ENCODE measurements at regions not wholly inside any gene's neighbourhood (a gene's known extent, or its start where the extent isn't known, plus 50 kb on each side); places are given as distances from the start of the nearest gene placed in this dataset.

DNA sequence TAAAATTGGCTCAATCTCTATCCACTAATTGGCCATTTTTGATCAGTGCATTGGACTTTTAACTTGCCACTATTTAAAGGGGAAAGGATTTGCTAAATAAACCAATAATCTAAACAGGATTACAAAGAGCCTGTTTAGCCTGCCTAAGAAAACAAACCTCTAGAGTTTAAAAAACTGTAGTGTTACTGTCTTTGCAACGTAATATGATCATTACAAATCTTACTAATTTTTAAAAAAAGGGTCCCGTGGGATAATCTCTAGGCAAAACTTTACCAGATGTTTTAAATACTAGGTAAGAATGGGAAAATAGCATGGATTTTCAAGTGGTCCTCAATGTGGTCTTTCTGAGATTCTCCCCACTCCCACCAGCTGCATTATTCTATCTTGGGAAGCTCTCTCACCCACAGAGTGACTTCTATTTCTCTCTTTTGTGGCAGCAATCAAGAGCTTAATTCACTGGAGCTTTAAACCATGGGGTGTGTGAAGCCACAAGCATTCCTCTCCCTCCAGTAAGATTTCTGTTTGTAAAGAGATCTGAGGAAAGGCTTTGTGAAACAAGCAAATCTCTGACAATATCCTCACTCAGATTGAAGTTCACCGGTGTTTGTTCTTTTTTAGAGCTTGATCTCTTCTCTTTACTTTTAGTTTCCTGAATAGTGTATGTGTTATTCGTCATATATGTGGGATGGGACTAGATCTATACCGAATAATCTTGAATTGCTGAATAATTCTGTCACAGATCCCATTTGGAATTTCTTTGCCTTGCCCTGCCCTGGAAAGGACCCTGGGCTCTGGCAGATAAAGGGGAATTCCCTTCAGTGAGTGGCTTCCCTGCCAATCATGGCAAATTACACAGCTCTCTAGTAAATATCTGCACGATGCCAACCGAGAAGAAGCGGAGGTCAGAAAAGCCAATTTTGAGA lies 132.2 kb downstream of the TLR5 start:
- Histone ChIP-seq H3K4me3 (replicated peaks in 1 of 3) (no peak overlapping the region), H3K9me3 (no peaks in the 10 kb centered on the region), H3K27ac (peak overlapping the region; percentile 3 to 30 (median 10)), H3K4me1 (peaks cover 15 to 49% of the 10 kb centered on the region in 2 donors), H3K36me3 (no peaks in the 10 kb centered on the region), H3K27me3 (no peaks in the 10 kb centered on the region)
- no peak for TF ChIP-seq CTCF (IDR thresholded peaks at IDR 0.05)
- TF ChIP-seq POLR2A (IDR thresholded peaks at IDR 0.05): no peak
- intact Hi-C loops (cut with DNase I): no loop called here
- DNase-seq: no peak
- 34 to 41% methylated on average over 8 of the region's 8 CpGs for WGBS, 2 donors

DNA sequence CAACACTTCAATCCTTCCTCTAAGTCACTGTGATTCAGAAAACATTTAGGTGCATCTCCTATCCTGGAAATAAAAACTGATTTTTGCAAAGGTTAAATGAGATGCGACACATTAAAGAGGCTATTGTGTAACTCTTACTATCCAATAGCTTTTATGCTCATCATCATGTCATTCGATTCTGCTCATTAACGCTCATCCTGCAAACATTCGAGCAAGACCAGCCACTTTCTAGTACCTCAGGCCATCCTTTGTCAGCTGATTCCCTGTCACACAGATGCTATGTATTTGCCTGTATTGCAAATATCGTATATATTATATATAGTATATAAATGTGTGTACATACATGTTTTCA lies 131.6 kb downstream of the TLR5 start:
- Histone ChIP-seq H3K9me3 (no peaks in the 10 kb centered on the region), H3K4me3 (replicated peaks in 1 of 3) (no peak overlapping the region), H3K36me3 (no peaks in the 10 kb centered on the region), H3K27ac (peak overlapping the region in 2 of 3 donors; percentile 3 to 30), H3K4me1 (peaks cover 15 to 49% of the 10 kb centered on the region in 2 donors), H3K27me3 (no peaks in the 10 kb centered on the region)
- TF ChIP-seq POLR2A (IDR thresholded peaks at IDR 0.05): no peak
- no peak for TF ChIP-seq CTCF (IDR thresholded peaks at IDR 0.05)
- no peak for DNase-seq
- intact Hi-C loops (cut with DNase I): no loop called here
- 81 to 87% methylated on average over 5 of the region's 5 CpGs for WGBS, 2 donors

GRCh38 chr1:223012176-223012788 lies 130.8 kb downstream of the TLR5 start:
- Histone ChIP-seq H3K36me3 (no peaks in the 10 kb centered on the region), H3K27ac (no peak overlapping the region), H3K4me1 (peaks cover 15 to 42% of the 10 kb centered on the region in 2 donors), H3K27me3 (no peaks in the 10 kb centered on the region), H3K9me3 (no peaks in the 10 kb centered on the region), H3K4me3 (replicated peaks in 1 of 3) (no peak overlapping the region)
- TF ChIP-seq POLR2A (IDR thresholded peaks at IDR 0.05) (no peak), CTCF (IDR thresholded peaks at IDR 0.05) (no peak)
- intact Hi-C loops (cut with DNase I): no loop called here
- WGBS, 2 donors: 93 to 94% methylated on average over 6 of the region's 6 CpGs
- no peak for DNase-seq

DNA sequence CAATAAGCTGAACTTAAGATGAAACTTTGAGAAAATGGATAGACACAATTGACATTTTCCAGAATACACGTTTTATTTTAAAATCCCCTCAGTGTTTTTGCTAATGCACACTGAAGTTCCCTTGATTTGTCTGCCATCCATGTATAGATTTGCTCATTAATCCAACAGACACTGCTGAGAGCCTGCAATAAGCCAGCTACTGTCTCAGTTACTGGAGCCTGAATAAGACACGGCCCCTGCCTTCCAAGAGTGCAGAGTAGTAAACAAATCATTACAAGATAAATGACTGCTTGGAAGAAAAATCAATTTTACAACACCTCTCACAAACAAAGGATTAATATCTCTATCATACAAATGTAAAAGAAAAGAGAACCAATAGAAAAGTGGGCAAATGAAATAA lies 130.1 kb downstream of the TLR5 start:
- WGBS, 2 donors: 71 to 80% methylated on average over 2 of the region's 2 CpGs
- no peak for DNase-seq
- H3K4me1 ChIP-seq: peaks cover 10 to 37% of the 10 kb centered on the region in 2 donors
- no peaks in the 10 kb centered on the region for H3K36me3 ChIP-seq
- H3K4me3 ChIP-seq (replicated peaks in 1 of 3): no peak overlapping the region
- intact Hi-C loops (cut with DNase I): no loop called here
- no peaks in the 10 kb centered on the region for H3K9me3 ChIP-seq
- no peak overlapping the region for H3K27ac ChIP-seq
- no peaks in the 10 kb centered on the region for H3K27me3 ChIP-seq
- TF ChIP-seq CTCF (IDR thresholded peaks at IDR 0.05) (no peak), POLR2A (IDR thresholded peaks at IDR 0.05) (no peak)

Data from thyroid gland (tissue), 4 donors.